ENCODE measurements at regions not wholly inside any gene's neighbourhood (a gene's known extent, or its start where the extent isn't known, plus 50 kb on each side); places are given as distances from the start of the nearest gene placed in this dataset.

GRCh38 chr16:51900221-51900780 lies 646.6 kb downstream of the TOX3 start:
- DNase-seq = no peak
- intact Hi-C loops (cut with micrococcal nuclease) = no loop called here
- Histone ChIP-seq H3K27ac (replicated peaks) (no peak overlapping the region), H3K36me3 (no peaks in the 10 kb centered on the region), H3K4me1 (no peaks in the 10 kb centered on the region), H3K27me3 (ENCODE audit: low read depth) (no peaks in the 10 kb centered on the region), H3K4me3 (no peak overlapping the region), H3K9me3 (replicated peaks) (no peaks in the 10 kb centered on the region)
- TF ChIP-seq CTCF (IDR thresholded peaks at IDR 0.05; ENCODE audit: borderline replicate concordance) = no peak

GRCh38 chr16:51898872-51899271 lies 648.1 kb downstream of the TOX3 start:
- H3K9me3 ChIP-seq (replicated peaks) = peaks cover 4% of the 10 kb centered on the region
- H3K27me3 ChIP-seq (ENCODE audit: low read depth) = no peaks in the 10 kb centered on the region
- TF ChIP-seq CTCF (IDR thresholded peaks at IDR 0.05; ENCODE audit: borderline replicate concordance) = no peak
- no peaks in the 10 kb centered on the region for H3K4me1 ChIP-seq
- DNase-seq = no peak
- no peaks in the 10 kb centered on the region for H3K36me3 ChIP-seq
- intact Hi-C loops (cut with micrococcal nuclease) = no loop called here
- no peak overlapping the region for H3K27ac ChIP-seq (replicated peaks)
- H3K4me3 ChIP-seq = no peak overlapping the region

GRCh38 chr16:51896013-51896412 lies 650.9 kb downstream of the TOX3 start:
- Histone ChIP-seq H3K9me3 (replicated peaks) (peaks cover 4% of the 10 kb centered on the region), H3K4me3 (no peak overlapping the region), H3K36me3 (no peaks in the 10 kb centered on the region), H3K27me3 (ENCODE audit: low read depth) (no peaks in the 10 kb centered on the region), H3K27ac (replicated peaks) (no peak overlapping the region), H3K4me1 (no peaks in the 10 kb centered on the region)
- DNase-seq = no peak
- no peak for TF ChIP-seq CTCF (IDR thresholded peaks at IDR 0.05; ENCODE audit: borderline replicate concordance)
- intact Hi-C loops (cut with micrococcal nuclease) = no loop called here

- Histone ChIP-seq H3K27ac (replicated peaks) (no peak overlapping the region), H3K9me3 (replicated peaks) (peaks cover 4% of the 10 kb centered on the region), H3K4me3 (no peak overlapping the region), H3K36me3 (no peaks in the 10 kb centered on the region), H3K4me1 (no peaks in the 10 kb centered on the region), H3K27me3 (ENCODE audit: low read depth) (no peaks in the 10 kb centered on the region)
- TF ChIP-seq CTCF (IDR thresholded peaks at IDR 0.05; ENCODE audit: borderline replicate concordance) = no peak
- intact Hi-C loops (cut with micrococcal nuclease) = no loop called here
- no peak for DNase-seq
Observed at GRCh38 chr16:51892293-51893007, 654.5 kb downstream of the TOX3 start.

DNA sequence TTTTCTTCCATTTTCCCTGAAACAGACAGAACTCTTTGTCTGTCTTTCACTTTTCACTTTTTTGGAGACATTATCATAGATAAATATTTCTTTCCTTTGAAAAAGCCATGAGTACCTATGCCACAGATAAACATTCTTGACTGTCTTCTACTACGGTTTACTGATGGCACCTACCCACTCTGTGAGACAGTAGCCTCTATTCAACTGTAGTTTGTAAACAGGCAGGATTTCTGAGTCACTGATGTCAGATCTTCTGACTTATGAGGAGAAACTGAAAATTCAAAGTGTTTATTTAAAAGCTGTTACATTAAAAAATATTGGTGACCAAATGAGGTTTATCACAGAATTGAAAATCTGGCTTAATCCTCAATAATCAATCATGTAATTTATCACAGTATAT lies 658.4 kb downstream of the TOX3 start:
- Histone ChIP-seq H3K4me1 (no peaks in the 10 kb centered on the region), H3K36me3 (no peaks in the 10 kb centered on the region), H3K4me3 (no peak overlapping the region), H3K27me3 (ENCODE audit: low read depth) (no peaks in the 10 kb centered on the region), H3K9me3 (replicated peaks) (no peaks in the 10 kb centered on the region), H3K27ac (replicated peaks) (no peak overlapping the region)
- intact Hi-C loops (cut with micrococcal nuclease) = no loop called here
- TF ChIP-seq CTCF (IDR thresholded peaks at IDR 0.05; ENCODE audit: borderline replicate concordance) = no peak
- DNase-seq = no peak

Measured in left ventricle myocardium inferior (tissue), 1 donor.